ENCODE measurements at regions not wholly inside any gene's neighbourhood (a gene's known extent, or its start where the extent isn't known, plus 50 kb on each side); places are given as distances from the start of the nearest gene placed in this dataset.
"Not testable (repeated sequence)": the region's sequence is repeated elsewhere in the genome, so short reads cannot be mapped to it uniquely, and the experiment has no call there.

DNA sequence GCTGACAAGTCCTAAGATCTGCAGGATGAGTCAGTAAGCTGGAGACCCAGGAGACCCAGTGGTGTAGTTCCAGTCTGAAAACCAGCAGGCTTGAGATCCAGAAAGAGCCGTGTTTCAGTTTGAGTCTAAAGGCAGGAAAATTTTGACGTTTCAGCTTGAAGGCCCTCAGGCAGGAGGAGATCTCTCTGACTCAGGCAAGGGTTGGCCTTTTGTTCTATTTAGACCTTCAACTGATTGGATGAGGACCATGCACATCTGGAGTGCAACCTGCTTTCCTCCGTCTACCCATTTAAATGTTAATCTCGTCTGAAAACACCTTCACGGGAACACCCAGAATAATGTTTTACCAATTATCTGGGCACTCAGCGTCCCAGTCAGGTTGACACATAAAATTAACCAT, 69.5 kb downstream of the NPIPA7 start:
- DNase-seq: not testable (repeated sequence)

DNA sequence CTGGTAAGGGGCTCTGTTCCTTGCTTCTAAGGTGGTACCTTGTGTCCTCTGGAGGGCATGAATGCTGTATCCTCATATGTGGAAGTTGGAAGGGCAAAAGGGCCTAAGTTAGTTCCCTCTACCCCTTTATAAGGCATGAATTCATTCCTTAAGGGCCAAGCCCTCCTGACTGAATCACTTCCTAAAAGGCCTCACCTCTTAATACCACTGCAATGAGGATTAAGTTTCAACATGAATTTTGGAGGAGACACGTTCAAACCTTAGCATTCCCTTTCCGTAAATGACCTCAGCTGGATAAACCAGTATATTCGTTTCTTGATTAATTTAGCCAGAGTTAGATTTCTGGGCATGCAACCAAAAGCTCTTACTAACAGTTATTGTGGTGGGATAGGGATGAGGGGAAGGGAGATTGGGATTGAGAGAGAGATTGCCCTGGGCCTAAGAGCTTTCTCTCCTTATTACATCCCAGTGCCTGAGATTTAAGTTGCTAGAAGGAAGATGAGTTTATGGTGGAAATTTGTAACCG, 70.8 kb downstream of the NPIPA7 start:
- not testable (repeated sequence) for DNase-seq

DNA sequence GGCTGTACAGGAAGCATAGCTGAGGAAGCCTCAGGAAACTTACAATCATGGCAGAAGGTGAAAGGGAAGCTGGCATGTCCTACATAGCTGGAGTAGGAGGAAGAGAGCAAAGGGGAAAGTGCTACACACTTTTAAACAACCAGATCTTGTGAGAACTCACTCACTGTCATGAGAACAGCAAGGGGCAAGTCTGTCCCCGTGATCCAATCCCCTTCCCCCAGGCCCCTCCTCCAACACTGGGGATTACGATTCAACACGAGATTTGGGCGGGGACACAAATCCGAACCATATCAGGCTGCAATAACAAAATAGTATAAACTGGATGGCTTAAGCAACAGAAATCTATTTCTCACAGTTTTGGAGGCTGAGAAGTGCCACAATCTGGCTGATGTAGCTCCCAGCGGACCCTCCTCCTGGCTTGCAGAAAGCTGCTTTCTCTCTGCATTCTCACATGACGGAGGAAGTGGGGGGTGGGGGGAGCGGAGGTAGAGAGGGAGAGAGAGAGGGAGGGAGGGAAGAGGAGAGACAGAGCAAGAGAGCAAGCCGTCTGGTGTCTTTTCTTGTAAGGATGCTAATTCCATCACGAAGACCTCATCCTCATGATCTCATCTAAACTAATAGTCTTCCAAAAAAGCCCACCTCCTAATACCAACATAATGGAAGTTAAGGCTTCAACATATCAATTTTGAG, 72.9 kb downstream of the NPIPA7 start:
- DNase-seq: not testable (repeated sequence)

DNA sequence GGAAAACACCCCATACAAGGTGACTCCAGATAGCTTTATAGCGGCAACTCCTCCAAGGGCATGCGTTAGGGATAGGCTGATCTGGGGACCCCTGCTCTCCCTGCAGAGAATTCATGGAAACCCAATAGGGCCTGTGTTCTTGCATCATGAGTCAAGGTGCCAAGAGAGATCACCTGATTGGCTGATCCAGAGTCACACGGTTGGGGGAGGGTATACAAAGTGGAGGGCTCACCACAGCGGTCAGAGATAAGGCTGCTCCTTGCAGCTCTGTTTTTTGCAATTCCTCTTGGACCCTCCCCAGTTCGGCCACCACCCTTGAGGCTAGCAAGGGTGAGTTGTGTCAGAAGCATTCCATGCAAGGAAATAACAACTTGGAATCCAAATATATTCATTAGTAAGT, 79.6 kb downstream of the NPIPA7 start:
- not testable (repeated sequence) for DNase-seq

DNA sequence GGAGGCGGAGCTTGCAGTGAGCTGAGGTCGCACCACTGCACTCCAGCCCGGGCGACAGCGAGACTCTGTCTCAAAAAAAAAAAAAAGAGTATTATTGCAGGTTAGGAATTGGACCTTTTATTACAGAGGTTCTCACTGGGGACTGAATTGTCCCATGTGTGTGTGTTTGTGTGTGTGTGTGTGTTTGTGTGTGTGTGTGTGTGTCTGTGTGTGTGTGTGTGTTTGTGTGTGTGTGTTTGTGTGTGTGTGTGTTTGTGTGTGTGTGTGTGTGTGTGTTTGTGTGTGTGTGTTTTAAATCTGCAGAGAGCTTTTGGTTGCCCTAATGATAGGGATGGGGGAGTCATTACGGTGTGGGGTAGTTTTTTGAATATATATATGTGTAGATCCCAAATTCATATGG, 84.9 kb downstream of the NPIPA7 start:
- DNase-seq: not testable (repeated sequence)

DNA sequence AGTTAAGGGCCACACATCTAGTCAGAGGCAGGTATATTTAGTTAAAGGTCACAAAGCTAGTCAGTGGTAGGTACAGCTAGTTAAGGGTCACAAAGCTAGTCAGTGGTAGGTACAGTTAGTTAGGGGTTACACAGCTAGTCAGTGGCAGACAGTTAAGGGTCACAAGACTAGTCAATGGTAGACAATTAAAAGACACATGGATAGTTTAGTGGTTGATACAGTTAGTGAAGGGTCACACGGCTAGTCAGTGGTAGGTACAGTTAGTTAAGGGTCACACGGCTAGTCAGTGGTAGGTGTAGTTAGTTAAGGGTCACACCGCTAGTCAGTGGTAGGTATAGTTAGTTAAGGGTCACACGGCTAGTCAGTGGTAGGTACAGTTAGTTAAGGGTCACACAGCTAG, 110.0 kb downstream of the NPIPA7 start:
- DNase-seq: not testable (repeated sequence)

DNA sequence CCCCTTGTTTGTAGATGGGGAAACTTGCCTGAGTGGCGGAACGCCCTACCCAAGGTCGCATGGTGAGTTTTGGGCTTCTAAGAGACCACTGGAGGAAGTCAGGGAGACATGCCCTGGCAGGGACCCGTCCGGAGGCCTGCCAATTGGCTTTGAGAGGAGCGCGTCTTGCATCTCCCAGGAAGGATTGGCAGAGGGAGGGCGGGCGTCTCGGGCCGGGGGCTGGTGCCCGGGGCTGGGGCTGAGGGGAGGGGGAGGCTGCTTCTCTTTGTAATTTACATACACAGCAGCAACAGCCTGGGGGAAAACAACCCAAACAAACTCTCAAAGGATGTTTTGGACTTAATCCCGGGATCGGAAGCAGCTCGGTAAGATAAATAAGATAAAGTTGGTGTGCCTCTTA, 110.5 kb downstream of the NPIPA7 start:
- not testable (repeated sequence) for DNase-seq

DNA sequence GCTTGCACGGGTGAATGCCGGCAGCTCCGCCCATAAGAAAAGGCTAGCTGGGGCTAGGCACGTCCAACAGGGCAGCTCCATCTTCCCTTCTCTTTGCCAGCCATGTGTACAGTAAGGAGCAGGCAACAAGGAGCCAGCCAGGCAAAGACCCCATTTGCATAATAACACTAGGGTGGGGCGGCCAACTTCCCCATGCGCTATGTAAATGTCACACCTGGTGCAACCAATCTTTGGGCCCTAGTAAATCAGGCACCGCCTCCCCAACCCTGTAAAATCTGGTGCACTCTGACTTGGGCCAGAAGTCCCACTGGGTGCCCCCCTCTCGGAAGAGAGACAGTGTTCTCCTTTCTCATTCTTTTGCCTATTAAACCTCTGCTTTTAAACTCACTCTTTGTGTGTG, 115.2 kb downstream of the NPIPA7 start:
- DNase-seq: not testable (repeated sequence)

DNA sequence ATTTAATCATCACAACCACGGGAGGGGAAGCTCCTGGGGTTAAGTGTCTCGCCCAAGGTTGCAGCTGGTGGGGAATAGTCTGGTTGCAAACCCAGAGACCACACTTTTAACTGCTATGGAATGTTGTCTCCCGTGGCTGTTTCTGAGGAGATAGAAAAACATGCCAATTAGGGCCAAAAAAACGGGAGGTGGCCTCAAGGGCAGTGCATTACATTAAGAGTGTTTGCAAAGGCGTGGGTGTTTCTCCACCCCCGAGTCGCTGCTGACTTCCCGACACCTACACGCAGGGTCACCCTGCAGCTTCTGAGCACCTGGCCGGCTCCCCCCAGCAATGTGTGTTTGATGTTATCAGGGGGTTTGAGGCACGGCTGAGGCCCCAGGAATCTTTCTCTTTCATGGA, 116.1 kb downstream of the NPIPA7 start:
- DNase-seq: not testable (repeated sequence)

DNA sequence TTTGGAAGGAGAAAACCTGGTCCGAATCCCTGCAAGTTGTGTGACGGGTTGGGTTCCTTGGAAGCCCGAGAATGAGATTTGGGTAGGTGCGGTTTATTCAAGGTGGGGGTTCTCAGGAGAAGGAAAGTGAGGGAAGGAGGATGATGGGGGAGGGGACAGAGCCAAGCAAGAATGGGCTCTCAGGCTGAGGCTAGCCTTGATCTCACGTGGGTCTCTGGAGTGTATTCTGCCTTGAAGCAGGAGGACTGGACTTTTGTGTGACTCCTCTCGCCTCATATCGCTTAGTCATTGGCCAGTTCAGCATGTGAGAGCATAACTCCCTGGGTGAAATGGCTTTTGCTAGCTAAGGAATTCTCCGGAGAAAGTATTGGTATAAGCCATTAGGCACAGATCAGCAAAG, 120.9 kb downstream of the NPIPA7 start:
- not testable (repeated sequence) for DNase-seq

DNA sequence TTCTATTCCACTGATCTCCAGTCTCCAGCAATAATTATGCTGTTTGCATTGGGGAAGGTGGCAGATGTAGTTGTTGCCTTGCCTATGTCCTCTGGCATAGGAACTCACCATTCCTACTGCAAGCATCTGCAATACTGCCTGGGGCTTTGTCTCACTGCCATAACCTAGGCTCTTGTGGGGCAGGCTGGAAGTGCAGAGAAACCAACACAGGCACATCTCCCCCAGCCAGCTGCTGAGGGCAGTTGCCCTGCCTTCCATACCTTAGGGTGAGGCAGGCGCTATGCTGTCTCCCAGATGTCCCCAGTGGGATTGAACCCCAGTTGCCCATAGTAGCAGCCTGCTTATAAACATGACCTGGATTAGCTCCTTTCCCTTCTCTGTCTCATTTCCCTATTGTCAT, 128.1 kb downstream of the NPIPA7 start:
- DNase-seq: not testable (repeated sequence)

DNA sequence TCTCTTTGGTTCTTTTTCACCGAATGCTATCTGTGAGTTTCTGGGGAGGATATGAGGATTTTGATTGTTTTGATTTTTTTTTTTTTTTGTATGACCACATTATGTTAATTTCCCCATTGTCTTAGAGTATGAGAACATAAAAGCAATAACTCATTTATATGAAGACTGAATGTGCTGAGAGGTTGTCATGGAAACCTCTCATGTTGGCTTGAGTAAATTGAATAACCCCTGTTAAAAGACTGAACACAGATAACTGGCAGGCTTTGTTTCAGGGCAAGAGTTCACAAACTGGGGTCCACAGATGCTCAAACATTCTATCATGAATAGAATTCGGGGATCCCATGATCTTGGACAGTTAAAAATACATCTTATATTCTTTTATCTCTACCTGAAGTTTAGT, 129.4 kb downstream of the NPIPA7 start:
- not testable (repeated sequence) for DNase-seq

DNA sequence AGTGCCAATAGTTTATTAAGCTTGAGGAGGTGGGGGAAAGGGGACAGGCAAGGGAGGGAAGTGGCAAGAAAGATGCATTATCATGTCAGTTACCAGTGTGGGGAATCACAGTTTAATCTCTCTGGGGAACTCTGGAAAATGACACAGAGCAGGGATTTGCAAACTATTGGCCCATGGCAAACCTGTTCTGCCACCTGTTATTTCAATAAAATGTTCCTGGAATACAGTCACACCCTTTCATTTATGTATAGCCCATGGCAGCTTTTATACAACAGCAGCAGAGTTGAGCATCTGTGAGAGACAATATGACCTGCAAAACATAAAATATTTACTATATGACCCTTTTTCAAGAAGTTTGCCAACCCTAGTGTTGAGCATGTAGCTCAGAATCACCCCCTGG, 140.5 kb downstream of the NPIPA7 start:
- not testable (repeated sequence) for DNase-seq

DNA sequence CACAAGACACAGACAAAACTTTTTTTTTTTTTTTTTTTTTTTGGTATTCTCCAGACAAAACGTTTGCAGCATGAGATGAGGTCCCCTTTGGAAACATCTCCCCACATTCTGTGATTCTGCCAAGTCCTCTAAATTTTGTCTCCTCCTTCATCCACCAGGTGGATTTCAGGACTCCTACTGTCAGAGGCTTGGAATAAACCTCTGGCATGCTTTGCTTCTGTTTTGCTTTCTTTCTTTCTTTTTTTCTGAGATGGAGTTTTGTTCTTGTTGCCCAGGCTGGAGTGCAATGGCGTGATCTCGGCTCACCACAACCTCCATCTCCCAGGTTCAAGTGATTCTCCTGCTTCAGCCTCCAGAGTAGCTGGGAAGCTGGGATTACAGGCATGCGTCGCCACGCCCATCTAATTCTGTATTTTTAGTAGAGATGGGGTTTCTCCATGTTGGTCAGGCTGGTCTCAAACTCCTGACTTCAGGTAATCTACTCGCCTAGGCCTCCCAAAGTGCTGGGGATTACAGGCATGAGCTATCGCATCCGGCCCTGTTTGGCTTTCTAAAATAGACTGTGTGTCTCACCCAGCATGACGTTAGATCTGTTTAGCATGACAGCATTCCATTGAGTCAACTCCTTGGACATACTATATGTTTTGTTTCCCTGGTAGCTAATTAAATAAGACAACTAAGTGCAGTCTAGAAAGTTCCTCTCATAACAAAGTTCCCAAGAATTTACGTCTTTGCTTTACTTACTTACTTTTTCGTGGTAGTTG, 142.5 kb downstream of the NPIPA7 start:
- DNase-seq: not testable (repeated sequence)

DNA sequence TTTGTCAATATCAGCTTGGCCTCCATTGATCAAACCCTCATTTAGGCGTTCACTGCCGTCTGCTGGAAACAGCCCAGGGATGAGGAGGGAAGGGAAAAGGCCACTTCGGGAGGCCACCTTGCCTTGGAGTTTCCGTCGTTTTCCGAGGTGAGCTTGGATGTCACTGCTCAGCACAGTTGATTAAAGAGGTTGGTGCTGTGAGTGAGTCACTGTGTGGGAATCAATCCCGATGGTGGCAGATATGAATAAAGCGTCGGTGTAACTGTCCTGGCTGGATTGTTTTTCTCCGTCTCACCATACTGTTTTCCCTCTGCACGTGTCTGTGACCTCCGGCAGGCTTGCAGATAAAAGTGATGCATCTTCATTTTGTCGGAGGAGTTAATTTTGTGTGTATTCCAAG, 148.1 kb downstream of the NPIPA7 start:
- DNase-seq: not testable (repeated sequence)

DNA sequence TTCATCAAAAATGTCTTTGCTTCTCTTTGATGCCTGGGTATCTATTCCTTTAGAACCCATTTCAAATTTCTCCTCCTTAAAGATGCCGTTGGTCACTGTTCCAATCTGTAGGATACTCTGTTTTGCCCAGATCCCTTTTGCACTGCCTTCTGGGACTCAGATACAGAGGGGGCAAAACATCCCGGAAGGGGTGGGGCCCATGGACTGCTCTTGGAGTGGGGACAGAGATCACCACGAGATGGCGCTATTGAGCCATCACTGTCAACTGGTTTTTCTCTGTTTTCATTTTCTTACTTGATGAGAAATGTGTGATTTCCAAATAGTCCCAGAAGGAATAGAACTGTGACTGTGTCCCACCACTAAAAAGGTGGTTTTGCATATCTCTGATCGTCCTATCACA, 151.8 kb downstream of the NPIPA7 start:
- not testable (repeated sequence) for DNase-seq

DNA sequence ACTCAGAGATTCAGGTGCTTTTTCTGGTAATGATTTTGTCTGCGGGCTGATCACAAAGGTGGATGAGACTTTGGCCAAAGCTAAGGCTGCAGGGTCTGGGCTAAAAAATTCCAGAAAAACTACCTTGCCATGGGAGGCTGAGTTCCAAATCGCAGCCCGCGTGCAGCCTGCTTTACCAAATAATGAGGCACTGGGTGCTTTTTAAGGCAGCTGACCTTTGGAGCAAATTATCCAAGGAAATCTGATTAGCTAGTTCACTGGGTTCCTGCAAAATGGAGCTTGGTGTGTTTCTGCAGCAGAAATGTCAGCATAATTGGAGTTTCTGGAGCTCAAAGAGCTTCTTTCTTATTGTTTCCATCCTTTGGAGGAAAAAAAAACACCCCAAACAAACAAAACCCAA, 156.6 kb downstream of the NPIPA7 start:
- DNase-seq: not testable (repeated sequence)

DNA sequence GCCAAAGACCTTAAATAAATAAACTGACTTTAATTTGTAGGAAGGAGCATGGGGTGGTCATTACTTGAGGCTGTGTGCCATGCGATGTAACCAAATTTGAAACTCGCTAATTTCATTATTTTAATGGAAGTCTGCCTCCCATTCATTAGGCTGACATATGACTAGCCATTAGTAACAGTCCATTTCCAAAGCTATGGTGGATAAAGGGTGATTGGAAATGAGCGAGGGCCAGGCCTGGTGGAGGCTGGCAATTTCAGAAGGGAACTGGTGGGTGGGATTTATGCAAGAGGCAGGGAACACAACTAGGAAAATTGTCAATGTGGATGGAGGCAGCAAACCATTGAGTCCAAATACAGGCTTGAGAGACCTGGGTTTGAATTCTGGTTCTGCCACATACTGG, 157.2 kb downstream of the NPIPA7 start:
- DNase-seq: not testable (repeated sequence)

DNA sequence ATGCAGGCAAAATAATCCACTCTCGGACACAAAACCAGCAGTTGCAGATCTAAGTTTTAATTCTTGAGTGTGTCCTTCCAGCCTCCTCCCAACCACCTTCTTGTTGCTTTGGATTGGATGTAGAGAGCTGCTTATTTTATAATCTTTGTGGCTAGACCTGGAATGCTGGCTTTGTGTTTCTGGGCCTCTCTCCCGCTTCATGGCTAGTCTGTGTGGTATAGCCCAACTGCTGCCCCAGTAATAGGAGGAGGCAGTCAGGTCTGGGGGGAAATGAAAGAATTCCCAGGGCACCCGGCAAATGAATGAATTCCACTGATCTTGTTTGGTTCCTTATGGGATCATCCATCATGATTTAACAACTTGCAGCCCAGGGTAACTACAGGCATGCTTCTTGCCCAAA, 170.8 kb downstream of the NPIPA7 start:
- not testable (repeated sequence) for DNase-seq

DNA sequence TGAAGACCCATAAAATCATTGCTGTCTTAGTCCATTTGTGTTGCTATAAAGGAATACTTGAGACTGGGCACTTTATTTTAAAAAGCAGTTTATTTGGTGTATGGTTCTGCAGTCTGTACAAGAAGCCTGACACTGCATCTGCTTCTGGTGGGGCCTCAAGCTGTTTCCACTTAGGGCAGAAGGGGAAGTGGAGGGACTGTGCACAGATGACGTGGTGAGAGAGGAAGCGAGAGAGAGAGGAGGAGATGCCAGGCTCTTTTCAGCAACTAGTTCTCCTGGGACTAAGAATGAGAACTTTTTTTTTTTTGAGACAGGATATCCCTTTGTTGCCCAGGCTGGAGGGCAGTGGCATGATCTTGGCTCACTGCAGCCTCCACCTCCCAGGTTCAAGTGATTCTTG, 171.9 kb downstream of the NPIPA7 start:
- DNase-seq: not testable (repeated sequence)

DNA sequence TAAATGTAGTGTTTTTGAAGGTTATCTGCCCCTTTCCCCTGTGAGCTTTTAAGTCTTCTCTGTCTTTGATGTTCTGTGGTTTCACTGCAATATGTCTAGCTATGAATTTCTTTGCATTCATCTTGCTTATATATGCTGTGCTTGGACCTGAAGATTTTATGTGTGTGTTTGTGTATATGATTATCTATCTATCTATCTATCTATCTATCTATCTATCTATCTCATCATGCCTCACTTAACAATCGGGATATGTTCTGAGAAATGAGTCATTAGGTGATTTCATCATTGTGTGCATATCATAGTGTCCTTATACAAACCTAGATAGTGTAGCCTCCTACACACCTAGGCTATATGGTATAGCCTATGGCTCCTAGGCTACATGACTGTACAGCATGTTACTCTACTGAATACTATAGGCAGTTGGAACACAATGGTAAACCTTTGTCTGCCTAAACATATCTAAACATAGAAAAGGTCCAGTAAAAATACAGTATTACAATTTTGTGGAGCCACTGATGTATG, 173.9 kb downstream of the NPIPA7 start:
- not testable (repeated sequence) for DNase-seq

DNA sequence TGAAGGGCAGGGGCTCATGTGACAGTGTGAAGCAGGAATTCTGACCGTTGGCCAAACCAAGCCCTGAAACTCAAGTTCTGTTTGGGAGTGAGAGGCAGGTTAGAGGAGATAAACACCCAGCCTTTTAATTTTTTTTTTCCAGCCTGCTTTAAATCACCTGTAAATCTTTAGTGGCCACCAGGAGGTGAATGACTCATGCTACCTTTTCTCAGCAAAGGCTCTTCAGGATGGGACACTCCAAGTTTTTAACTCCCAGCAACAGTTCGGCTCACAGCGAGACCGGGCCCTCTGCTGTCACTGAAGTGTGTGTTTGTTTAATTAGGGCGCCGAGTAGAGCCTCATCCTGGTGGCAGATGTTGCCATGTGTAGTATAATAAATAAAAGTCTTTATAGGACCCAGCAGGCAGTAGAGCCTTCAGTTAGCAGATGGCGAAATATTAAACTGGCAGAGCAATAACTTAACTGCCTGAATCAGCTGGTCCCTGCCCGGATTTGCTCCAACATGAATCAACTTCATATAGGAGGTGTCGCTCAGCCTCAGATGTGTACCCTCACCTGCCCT, 180.3 kb downstream of the NPIPA7 start:
- not testable (repeated sequence) for DNase-seq

DNA sequence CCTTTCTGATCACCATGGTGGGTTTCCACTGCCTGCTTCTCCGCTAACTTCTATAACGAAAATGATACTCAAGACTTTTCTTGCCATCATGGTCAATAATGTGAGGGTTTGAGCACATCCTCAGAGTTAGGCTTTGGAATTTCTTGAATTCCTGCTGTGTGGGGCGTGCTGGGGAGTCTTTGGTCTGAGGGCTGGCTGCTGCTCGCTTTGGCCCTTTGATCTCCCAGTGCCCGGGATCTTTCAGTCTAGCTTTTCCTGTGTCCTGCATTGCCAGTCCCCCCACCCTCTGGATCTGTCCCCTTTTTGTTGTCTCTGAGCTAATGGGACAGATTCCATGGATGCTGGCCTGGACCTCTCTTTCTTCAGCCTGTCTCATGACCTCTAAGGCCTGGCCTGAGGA, 182.6 kb downstream of the NPIPA7 start:
- not testable (repeated sequence) for DNase-seq

All from NCI-H187 treated with DMSO at 0.1 percent for 48 hours (cell line).